Neural progenitor cell (in vitro differentiated cells): ENCODE measurements at regions not wholly inside any gene's neighbourhood (a gene's known extent, or its start where the extent isn't known, plus 50 kb on each side); places are given as distances from the start of the nearest gene placed in this dataset.

Experiments
- EZH2 ChIP-seq: fragments of 200-600 bp; sonication (generic); IDR thresholded peaks from 2 replicates; pipeline ENCODE4 v1.6.1; 2017; ENCODE audit warnings: antibody characterized with exemption, mild to moderate bottlenecking, moderate library complexity
- TF ChIP-seq, protein P1 (sequence below): fragments of 200-600 bp; sonication (generic); IDR thresholded peaks from 2 replicates; pipeline ENCODE4 v1.5.1; 2017; ENCODE audit warnings: antibody characterized with exemption, mild to moderate bottlenecking

DNA sequence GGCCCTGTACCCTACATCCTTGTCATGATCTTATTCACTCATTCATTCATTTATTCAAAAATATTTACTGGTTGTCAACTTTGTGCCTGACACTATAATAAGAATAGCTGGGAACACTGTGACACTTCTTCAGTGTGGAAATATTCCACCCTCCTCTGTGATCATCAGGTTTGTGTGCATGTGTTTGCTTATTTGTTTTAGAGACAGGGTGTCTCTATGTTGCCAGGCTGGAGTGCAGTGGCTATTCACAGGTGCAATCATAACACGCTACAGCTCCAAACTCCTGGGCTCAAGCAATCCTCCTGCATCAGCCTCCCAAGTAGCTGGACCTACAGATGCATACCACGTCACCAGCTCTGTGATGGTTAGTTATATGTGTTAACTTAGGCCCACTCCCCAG is 50.0 kb upstream of the PLCL2 start:
- TF ChIP-seq, protein P1, sequence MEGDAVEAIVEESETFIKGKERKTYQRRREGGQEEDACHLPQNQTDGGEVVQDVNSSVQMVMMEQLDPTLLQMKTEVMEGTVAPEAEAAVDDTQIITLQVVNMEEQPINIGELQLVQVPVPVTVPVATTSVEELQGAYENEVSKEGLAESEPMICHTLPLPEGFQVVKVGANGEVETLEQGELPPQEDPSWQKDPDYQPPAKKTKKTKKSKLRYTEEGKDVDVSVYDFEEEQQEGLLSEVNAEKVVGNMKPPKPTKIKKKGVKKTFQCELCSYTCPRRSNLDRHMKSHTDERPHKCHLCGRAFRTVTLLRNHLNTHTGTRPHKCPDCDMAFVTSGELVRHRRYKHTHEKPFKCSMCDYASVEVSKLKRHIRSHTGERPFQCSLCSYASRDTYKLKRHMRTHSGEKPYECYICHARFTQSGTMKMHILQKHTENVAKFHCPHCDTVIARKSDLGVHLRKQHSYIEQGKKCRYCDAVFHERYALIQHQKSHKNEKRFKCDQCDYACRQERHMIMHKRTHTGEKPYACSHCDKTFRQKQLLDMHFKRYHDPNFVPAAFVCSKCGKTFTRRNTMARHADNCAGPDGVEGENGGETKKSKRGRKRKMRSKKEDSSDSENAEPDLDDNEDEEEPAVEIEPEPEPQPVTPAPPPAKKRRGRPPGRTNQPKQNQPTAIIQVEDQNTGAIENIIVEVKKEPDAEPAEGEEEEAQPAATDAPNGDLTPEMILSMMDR, result no peak
- no peak for TF ChIP-seq EZH2
